Activated CD8-positive, alpha-beta memory T cell treated with anti-CD3 and anti-CD28 coated beads, Interleukin-2, amount 50 U/mL, for 24 hours (primary cell): ENCODE measurements at regions not wholly inside any gene's neighbourhood (a gene's known extent, or its start where the extent isn't known, plus 50 kb on each side); places are given as distances from the start of the nearest gene placed in this dataset.
"Not testable (repeated sequence)": the region's sequence is repeated elsewhere in the genome, so short reads cannot be mapped to it uniquely, and the experiment has no call there.

Experiments
- DNase-seq: peaks from one replicate; pipeline ENCODE4 v3.0.0-alpha.2; 2020; ENCODE audit errors: extremely low read depth

DNA sequence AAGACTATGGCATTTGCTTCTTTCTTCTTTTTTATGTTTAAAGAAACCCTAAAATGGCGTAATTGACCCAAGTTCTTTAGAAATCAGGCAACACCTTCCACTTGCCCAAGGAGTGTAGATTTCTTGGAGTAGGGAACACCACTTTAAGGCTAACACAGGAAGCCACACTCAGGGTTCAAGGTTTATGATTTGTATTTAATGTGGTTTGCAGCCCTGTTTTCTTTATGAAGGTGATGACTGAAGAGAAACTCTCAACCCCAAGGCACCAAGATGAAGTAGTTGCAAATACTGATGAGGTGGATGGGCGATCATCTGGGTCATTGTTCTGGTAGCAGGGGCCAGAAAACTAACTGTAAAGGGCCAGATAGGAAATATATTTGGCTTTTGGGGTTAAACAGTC, 101.1 kb downstream of the DLEU7 start:
- DNase-seq, result no peak

DNA sequence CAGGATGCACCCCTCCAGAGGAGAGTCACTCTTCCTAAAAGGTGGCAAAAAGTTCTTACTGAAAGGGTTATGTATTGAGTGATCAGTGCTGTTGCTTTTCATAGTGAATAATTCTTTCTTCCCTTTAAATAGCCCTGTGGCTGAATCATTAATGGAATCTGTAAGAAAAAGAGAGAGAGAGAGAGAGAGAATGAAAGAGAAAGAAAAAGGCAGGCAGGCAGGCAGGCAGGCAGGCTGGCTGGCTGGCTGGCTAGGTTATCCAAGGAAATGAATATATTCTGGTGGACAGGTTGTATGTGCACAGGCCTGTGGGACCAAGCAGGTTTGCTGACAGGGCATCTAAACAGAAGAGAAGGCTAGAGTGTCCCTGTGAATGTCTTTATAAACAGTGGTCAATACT, 100.5 kb downstream of the DLEU7 start:
- DNase-seq, result no peak

DNA sequence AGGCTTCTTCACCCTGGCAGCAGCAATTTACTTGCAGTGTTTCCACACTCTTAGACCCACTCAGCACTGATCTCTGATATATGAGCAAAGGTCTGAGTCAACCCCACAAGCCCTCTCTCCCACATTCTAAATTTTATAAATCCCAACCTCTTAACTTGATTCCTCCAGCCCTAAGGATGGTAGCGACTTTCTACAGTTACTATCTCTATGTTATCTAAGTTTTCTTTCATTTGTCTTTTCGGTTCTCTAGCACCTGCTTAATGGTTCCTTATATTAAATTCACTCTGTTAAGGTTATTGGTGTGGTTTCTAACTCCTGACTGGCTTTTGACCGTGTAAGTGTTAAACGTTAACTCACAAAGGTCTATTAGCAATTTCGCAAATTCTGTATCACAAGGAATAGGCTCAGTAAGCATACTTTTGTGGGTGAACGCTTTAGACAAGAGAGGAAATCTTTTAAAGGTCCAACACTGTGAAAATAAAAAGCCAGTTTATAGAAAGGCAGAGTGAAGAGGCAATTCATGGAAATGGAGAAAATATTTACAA, 99.3 kb downstream of the DLEU7 start:
- no peak for DNase-seq

DNA sequence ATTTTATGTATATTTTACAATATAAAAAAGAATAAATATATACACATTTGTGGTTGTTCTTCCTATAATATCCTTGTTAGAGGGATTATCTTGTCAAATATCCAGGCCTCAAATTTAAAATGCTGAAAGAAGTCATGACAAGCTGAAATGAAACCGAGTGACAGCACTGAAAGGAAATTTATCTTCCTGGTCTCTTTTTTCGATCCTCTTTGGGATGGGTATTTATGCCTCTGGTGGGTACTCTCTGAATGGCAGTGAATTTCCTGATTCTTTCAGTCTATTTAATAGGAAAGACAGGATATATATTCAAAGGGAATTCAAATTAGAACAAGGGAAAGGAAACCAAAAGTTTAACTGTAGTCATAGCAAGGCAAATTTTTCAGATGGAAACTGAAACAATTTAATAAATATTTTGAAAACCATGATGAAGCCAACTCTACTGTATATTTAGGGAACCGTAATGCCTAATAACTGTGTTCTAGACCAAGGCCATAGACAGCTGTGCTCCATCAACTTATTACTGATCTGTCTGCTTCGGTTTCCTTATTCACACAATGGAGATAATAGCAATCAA, 97.9 kb downstream of the DLEU7 start:
- DNase-seq, result no peak

DNA sequence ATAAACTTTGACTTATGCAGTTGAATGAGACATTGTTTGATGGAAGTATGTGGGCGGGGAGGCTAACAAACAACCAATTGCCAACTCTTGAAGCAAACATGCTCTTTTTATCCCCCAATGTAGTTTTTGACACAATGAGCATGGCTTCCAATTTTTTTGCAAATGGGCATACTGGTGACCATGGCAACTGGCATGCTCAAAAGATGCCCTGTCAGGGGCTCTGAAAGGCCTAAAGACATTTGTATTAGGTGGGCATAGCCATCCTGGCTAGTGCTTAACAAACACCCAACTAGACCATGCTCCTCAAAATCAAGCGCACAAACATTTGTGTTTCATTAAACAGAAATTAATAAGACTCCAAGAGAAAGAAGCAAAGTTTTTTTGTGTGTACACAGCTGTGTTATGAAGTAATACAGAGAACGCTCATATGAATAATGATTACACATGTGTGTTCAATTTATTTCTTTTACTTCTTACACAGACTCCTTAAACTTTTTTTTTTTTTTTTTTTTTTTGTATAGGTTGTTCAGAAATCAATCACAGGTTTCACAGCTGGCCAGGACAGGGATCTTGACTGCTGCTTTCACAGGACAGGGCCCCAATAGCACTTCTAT, 95.6 kb downstream of the DLEU7 start:
- no peak for DNase-seq

DNA sequence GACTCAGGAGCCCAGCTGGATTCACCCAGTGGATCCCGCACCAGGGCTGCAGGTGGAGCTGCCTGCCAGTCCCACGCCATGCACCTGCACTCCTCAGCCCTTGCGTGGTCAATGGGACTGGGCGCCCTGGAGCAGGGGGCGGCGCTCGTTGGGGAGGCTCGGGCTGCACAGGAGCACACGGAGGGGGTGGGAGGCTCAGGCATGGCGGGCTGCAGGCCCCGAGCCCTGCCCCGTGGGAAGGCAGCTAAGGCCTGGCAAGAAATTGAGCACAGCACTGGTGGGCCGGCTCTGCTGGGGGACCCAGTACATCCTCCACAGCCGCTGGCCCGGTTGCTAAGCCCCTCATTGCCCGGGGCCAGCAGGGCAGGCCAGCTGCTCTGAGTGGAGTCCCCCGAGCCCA, 90.3 kb downstream of the DLEU7 start:
- not testable (repeated sequence) for DNase-seq

DNA sequence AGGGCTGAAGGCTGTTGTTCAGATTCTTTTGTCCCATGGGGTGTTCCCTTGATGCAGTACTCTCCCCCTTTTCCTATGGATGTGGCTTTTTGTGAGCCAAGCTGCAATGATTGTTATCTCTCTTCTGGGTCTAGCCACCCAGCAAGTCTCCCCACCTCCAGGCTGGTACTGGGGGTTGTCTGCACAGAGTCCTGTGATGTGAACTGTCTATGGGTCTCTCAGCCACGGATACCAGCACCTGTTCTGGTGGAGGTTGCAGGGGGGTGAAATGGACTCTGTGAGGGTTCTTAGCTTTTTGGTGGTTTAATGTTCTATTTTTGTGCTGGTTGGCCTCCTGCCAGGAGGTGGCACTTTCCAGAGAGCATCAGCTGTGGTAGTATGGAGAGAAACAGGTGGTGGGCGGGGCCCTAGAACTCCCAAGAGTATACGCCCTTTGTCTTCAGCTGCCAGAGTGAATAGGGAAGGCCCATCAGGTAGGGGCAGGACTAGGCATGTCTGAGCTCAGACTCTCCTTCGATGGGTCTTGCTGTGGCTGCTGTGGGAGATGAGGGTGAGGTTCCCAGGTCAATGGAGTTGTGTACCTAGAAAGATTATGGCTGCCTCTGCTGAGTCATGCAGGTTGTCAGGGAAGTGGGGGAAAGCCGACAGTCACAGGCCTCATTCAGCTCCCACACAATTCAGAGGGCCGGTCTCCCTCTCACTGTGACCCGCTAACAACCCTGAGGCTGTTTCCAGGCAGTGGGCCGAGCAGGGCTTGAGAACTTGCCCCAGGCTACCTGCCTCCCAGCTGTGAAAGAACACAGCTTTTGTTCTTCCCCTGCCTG, 87.4 kb downstream of the DLEU7 start:
- DNase-seq, result not testable (repeated sequence)

DNA sequence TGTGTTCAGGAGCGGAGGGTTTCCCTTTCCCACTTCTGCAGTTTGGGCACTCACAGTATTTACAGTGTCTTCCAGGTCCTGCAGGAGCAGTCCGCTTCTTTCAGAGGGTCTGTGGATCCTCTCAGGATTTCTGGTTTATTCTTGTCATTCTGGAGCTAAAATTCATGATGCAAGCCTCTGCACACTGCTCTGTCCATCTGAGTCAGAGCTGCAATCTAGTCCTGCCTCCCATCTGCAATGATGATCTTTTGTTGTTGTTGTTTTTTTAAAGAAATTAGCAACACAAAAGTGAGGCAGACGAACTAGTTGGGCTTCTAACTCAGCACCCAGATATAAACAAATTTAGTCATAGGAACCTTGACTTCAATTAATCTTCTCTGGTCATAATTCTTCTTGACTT, 86.5 kb downstream of the DLEU7 start:
- DNase-seq, result no peak

DNA sequence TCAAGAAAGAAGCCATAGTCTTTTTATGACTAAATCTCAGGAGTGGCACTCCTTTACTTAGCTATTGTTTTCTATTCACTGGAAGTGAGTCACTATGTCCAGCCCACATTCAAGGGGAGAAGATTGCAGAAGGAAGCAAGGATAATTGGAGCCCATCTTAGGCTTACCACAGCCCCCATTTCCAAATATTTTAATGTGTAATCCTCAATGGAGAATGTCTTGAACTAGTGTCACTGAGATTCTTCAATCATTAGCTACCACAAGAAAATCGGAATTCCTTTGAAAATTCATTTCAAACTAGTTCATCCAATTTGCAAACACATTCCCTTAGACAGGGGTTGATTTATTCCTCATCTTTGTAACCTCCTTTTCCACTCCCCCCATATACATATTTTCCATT, 84.7 kb downstream of the DLEU7 start:
- DNase-seq, result no peak

DNA sequence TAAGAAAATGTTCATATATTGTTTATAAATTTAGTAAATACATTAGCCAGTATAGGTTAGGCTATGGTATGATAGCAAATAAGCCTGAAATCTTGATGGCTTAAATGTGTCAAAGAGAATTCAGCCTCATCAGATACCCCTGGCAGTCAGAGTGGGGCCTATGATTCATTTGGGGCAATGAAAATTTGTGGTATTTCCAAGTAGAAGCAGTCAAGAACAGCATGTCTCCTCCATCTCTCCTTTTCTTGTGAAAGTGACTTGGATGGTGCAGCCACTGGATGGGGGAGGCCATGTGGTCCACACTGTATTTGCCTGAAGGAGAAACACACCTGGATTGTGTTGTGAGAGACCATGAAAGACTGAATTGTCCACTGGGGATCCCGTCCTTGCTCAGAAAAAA, 82.7 kb downstream of the DLEU7 start:
- DNase-seq, result no peak

DNA sequence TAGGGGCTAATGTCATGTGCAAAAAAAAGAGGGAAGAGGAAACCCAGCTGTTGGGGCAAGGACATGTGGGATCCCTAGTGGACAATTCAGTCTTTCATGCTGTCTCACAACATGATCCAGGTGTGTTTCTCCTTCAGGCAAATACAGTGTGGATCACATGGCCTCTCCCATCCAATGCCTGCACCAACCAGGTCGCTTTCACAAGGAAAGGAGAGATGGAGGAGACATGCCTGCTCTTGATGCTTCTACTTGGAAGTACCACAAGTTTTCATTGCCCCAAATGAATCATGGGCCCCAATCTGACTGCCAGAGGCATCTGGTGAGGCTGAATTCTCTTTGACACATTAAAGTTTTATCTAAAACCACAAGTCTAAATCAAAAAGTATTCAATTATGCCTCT, 82.1 kb downstream of the DLEU7 start:
- DNase-seq, result no peak

DNA sequence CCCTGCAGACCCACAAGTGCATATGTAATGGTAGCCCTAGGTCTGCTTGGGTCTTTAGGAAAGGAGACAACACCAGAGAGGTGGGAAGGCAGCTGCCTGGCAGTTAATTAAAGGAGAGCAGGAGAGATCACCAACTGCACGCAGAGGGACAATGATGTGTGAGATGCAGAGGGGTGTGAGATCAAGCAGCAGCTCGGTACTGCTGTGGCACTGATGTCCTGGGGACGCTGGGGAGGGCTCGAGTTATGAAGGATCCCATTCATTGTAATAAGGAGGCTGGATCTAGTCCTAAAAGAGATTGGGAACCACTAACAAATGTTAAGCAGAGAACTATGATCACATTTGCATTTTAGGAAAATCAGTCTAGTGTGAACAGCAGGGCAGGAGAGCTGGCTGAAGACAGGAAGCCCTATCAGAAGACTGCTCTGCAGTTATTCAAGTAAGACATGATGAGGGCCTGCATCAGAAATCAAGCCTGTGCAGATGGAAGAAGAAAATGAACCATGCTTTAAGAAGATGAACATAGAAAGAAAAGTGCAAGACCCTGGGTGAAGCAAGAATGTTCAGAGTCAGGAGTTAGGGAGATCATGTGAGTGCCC, 80.4 kb downstream of the DLEU7 start:
- no peak for DNase-seq

DNA sequence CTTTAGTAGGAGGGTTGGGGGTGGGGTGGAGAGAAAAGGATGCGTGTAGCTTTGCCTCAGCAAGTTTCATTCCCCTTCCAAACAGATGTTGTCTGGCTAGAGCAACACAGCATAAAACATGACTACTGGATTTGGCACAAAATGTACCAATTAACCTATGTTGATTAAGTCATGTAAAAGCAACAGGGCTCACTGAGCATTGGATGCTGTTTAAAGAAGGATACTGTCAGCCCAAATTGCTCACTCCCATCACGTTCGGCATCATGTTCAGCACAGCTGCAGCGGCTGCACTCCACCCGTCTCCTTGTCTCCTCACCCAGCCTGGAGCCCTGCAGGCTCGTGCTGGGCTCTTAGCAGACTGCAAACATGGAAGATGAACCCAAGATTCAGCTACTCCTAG, 77.5 kb downstream of the DLEU7 start:
- DNase-seq, result no peak

DNA sequence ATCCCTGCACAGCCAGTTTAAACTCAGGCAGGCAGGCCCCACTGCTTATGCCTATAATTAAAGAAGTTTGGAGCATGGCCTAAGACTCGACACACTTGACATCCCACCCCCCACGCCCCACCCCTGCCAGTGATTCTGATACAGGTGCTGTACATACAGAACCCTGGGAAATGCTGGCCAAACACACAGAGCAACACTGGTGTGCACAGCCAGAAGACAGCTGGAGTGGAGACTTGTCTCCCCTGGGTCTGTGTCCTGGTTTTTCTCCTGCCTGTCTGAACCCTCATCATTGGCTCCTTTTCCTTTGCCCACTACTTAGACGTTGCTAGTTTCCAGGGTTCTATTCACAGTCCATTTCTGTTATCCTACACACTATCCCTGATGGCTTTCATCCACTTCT, 76.8 kb downstream of the DLEU7 start:
- DNase-seq, result no peak

DNA sequence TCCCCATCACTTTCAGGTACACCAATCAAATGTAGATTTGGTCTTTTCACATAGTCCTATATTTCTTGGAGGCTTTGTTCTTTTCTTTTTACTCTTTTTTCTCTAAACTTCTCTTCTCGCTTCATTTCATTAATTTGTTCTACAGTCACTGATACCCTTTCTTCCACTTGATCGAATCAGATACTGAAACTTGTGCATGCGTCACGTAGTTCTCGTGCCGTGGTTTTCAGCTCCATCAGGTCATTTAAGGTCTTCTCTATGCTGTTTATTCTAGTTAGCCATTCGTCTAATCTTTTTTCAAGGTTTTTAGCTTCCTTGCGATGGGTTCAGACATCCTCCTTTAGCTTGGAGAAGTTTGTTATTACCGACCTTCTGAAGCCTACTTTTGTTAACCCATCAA, 70.6 kb downstream of the DLEU7 start:
- DNase-seq, result not testable (repeated sequence)
